ENCODE measurements at regions not wholly inside any gene's neighbourhood (a gene's known extent, or its start where the extent isn't known, plus 50 kb on each side); places are given as distances from the start of the nearest gene placed in this dataset.

DNA sequence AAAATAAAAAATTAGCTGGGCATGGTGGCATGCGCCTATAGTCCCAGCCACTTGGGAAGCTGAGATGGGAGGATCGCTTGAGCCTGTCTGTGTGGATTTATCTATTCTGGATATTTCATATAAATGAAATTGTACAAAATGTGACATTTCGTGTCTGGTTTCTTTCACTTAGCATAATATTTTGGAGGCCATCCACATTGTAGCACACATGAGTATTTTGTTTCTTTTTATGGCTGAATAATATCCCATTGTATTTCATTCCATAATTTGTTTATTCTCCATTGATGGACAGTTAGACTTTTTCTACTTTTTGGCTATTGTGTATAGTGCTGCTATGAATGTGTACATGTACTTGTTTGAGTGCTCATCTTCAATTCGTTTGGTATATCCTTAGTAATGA lies 52.9 kb upstream of the DYNC1LI1 start:
- H3K4ac ChIP-seq (ENCODE audit: low read depth in 1 of 2, low read length in 2 of 2), result no peak overlapping the region
- H2BK5ac ChIP-seq (ENCODE audit: low read depth, low read length, poor library complexity, severe bottlenecking), result no peak overlapping the region
- no peak overlapping the region for H3K4me2 ChIP-seq (ENCODE audit: low read length, poor library complexity, severe bottlenecking)
- no peak overlapping the region for H4K91ac ChIP-seq (ENCODE audit: low read length)
- H2AK5ac ChIP-seq (ENCODE audit: low read length, severe bottlenecking), result no peak overlapping the region
- no peaks in the 10 kb centered on the region for H3K79me1 ChIP-seq (replicated peaks; ENCODE audit: low read length, poor library complexity, severe bottlenecking)
- H2BK120ac ChIP-seq (ENCODE audit: low read depth, low read length), result no peak overlapping the region
- H2AFZ ChIP-seq (ENCODE audit: low read depth, low read length), result no peak overlapping the region
- no peak for DNase-seq
- no peak overlapping the region for H4K8ac ChIP-seq (ENCODE audit: low read length)
- no peaks in the 10 kb centered on the region for H3K36me3 ChIP-seq (ENCODE audit: control insufficient read depth in 1 of 2, insufficient read depth in 2 of 2, low read depth in 1 of 2, low read length in 2 of 2)
- H3K18ac ChIP-seq (ENCODE audit: low read depth in 1 of 2, low read length in 2 of 2), result no peak overlapping the region
- no peak overlapping the region for H3K14ac ChIP-seq (ENCODE audit: low read length in 2 of 2)
- no peak overlapping the region for H3K27ac ChIP-seq (ENCODE audit: low read length, poor library complexity, severe bottlenecking)
- H3K4me3 ChIP-seq (ENCODE audit: insufficient read depth in 1 of 2, low read depth in 1 of 2, low read length in 2 of 2), result no peak overlapping the region
- no peak overlapping the region for H3K23ac ChIP-seq (ENCODE audit: low read length in 2 of 2)
- H3K9ac ChIP-seq (ENCODE audit: low read length), result no peak overlapping the region
- 79% methylated on average over 3 of the region's 4 CpGs for WGBS
- no peaks in the 10 kb centered on the region for H3K4me1 ChIP-seq (ENCODE audit: control insufficient read depth, insufficient read depth, low read depth, low read length)
- peaks cover 17% of the 10 kb centered on the region for H3K9me3 ChIP-seq (ENCODE audit: control insufficient read depth, low read length)
- H3K27me3 ChIP-seq (ENCODE audit: control insufficient read depth in 1 of 2, insufficient read depth in 1 of 2, low read length in 2 of 2), result peaks cover 4 to 5% of the 10 kb centered on the region in 2 experiments
- H2BK12ac ChIP-seq (ENCODE audit: low read length in 2 of 2), result no peak overlapping the region
- no peak overlapping the region for H2BK15ac ChIP-seq (ENCODE audit: low read depth, poor library complexity, severe bottlenecking)

DNA sequence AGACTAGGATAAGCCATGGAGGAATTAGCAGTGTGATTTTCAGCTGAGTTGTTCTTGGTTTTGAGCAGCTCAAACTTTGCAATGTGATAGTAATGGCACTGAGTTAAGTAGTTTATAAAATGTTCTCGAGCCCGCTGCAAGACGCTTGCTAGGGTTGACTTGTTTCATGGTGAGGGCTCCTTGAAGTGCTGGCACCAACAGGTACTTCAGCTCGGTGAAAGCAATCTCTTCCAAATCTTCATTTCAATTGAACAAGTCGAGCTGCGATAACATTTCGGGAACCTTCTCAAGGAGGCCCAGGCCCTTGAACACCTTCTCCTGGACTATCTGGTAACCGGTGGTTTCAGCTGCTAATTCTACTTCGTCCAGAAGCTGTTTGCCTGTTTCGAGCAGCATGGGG lies 50.8 kb upstream of the DYNC1LI1 start:
- Histone ChIP-seq H2AK5ac (ENCODE audit: low read length, severe bottlenecking) (no peak overlapping the region), H2AFZ (ENCODE audit: low read depth, low read length) (no peak overlapping the region), H2BK12ac (ENCODE audit: low read length in 2 of 2) (no peak overlapping the region), H3K79me1 (replicated peaks; ENCODE audit: low read length, poor library complexity, severe bottlenecking) (no peaks in the 10 kb centered on the region), H3K27ac (ENCODE audit: low read length, poor library complexity, severe bottlenecking) (no peak overlapping the region), H3K14ac (ENCODE audit: low read length in 2 of 2) (no peak overlapping the region), H3K23ac (ENCODE audit: low read length in 2 of 2) (no peak overlapping the region), H3K36me3 (ENCODE audit: control insufficient read depth in 1 of 2, insufficient read depth in 2 of 2, low read depth in 1 of 2, low read length in 2 of 2) (no peaks in the 10 kb centered on the region), H4K91ac (ENCODE audit: low read length) (no peak overlapping the region), H3K4me2 (ENCODE audit: low read length, poor library complexity, severe bottlenecking) (no peak overlapping the region), H3K9ac (ENCODE audit: low read length) (no peak overlapping the region), H3K9me3 (ENCODE audit: control insufficient read depth, low read length) (peaks cover 17% of the 10 kb centered on the region), H2BK5ac (ENCODE audit: low read depth, low read length, poor library complexity, severe bottlenecking) (no peak overlapping the region), H3K4me1 (ENCODE audit: control insufficient read depth, insufficient read depth, low read depth, low read length) (no peaks in the 10 kb centered on the region), H2BK15ac (ENCODE audit: low read depth, poor library complexity, severe bottlenecking) (no peak overlapping the region), H3K4ac (ENCODE audit: low read depth in 1 of 2, low read length in 2 of 2) (no peak overlapping the region), H3K27me3 (ENCODE audit: control insufficient read depth in 1 of 2, insufficient read depth in 1 of 2, low read length in 2 of 2) (peaks cover 4 to 5% of the 10 kb centered on the region in 2 experiments), H4K8ac (ENCODE audit: low read length) (no peak overlapping the region), H3K4me3 (ENCODE audit: insufficient read depth in 1 of 2, low read depth in 1 of 2, low read length in 2 of 2) (no peak overlapping the region), H2BK120ac (ENCODE audit: low read depth, low read length) (no peak overlapping the region), H3K18ac (ENCODE audit: low read depth in 1 of 2, low read length in 2 of 2) (no peak overlapping the region)
- WGBS, result 95% methylated on average over 10 of the region's 10 CpGs
- DNase-seq, result no peak

DNA sequence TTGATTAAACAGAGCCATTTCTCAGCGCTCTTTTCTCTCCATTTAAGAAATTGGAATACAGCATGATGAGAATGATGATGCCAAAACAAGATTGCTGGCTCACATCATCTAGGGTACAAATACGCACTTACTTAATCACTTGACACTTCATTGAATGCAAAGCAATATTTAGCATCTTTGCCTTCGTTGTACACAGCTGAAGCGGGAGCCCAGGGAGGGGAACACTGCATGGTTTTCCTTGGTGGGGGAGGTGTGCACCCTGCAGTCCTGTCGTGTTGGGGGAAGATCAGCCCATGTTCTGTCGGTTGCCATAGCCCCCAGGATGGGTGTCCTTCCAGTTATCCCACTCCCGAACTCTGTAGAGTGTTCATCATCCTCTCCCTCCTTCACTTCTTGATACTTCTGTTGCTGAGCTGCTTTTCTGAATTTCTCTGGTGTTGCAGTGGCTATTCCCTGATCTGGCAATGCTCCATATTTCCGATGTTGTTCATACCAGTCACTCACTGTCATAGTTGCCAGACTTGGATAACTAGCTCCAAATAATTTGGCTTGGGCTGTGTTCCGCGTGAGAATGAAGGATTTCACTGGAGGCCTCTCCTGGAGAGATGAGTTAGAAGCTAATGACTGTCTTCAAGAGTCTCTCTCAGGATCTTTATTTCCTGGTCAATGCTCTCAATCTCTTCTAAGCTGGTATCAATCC lies 50.1 kb upstream of the DYNC1LI1 start:
- no peak overlapping the region for H4K91ac ChIP-seq (ENCODE audit: low read length)
- no peaks in the 10 kb centered on the region for H3K4me1 ChIP-seq (ENCODE audit: control insufficient read depth, insufficient read depth, low read depth, low read length)
- H4K8ac ChIP-seq (ENCODE audit: low read length), result no peak overlapping the region
- no peaks in the 10 kb centered on the region for H3K79me1 ChIP-seq (replicated peaks; ENCODE audit: low read length, poor library complexity, severe bottlenecking)
- H2BK12ac ChIP-seq (ENCODE audit: low read length in 2 of 2), result no peak overlapping the region
- no peak for DNase-seq
- no peak overlapping the region for H2BK120ac ChIP-seq (ENCODE audit: low read depth, low read length)
- H2AFZ ChIP-seq (ENCODE audit: low read depth, low read length), result no peak overlapping the region
- H3K4me2 ChIP-seq (ENCODE audit: low read length, poor library complexity, severe bottlenecking), result no peak overlapping the region
- no peak overlapping the region for H2AK5ac ChIP-seq (ENCODE audit: low read length, severe bottlenecking)
- WGBS, result 88% methylated on average over 9 of the region's 10 CpGs
- no peak overlapping the region for H2BK5ac ChIP-seq (ENCODE audit: low read depth, low read length, poor library complexity, severe bottlenecking)
- H3K36me3 ChIP-seq (ENCODE audit: control insufficient read depth in 1 of 2, insufficient read depth in 2 of 2, low read depth in 1 of 2, low read length in 2 of 2), result no peaks in the 10 kb centered on the region
- H3K27me3 ChIP-seq (ENCODE audit: control insufficient read depth in 1 of 2, insufficient read depth in 1 of 2, low read length in 2 of 2), result peaks cover 4 to 5% of the 10 kb centered on the region in 2 experiments
- H3K4me3 ChIP-seq (ENCODE audit: insufficient read depth in 1 of 2, low read depth in 1 of 2, low read length in 2 of 2), result no peak overlapping the region
- H3K18ac ChIP-seq (ENCODE audit: low read depth in 1 of 2, low read length in 2 of 2), result no peak overlapping the region
- no peak overlapping the region for H3K14ac ChIP-seq (ENCODE audit: low read length in 2 of 2)
- H2BK15ac ChIP-seq (ENCODE audit: low read depth, poor library complexity, severe bottlenecking), result no peak overlapping the region
- H3K23ac ChIP-seq (ENCODE audit: low read length in 2 of 2), result no peak overlapping the region
- H3K9me3 ChIP-seq (ENCODE audit: control insufficient read depth, low read length), result peaks cover 17% of the 10 kb centered on the region
- no peak overlapping the region for H3K9ac ChIP-seq (ENCODE audit: low read length)
- H3K27ac ChIP-seq (ENCODE audit: low read length, poor library complexity, severe bottlenecking), result no peak overlapping the region
- H3K4ac ChIP-seq (ENCODE audit: low read depth in 1 of 2, low read length in 2 of 2), result no peak overlapping the region
